NCI-H510A (cell line): ENCODE measurements at regions not wholly inside any gene's neighbourhood (a gene's known extent, or its start where the extent isn't known, plus 50 kb on each side); places are given as distances from the start of the nearest gene placed in this dataset.

ENCODE experiments used
- DNase-seq: peaks from one replicate; lab custom pipeline; 2025; lab: John Stamatoyannopoulos, UW

DNA sequence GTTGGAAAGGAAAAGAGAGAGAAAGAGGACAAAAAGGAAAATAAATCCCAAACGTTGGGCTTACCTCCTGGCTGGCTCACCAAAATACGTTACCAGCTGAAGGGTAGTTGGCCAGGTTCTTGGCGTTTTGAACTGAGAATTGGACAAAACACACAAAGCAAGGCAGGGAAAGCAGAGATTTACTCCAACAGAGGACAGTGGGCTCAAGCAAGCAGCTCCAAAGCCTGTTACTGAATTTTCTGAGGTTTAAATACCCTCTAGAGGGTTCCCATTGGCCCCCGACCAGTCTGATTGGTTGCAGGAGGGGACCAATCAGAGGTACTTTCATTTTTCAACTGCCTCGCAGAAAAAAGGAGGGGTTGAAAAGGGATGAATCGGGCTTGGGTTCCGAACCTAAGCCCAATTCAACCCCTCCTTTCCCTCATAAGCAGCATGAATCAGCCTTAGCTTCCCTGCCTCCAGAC, 55.6 kb upstream of the ALOX12 start:
- no peak for DNase-seq

DNA sequence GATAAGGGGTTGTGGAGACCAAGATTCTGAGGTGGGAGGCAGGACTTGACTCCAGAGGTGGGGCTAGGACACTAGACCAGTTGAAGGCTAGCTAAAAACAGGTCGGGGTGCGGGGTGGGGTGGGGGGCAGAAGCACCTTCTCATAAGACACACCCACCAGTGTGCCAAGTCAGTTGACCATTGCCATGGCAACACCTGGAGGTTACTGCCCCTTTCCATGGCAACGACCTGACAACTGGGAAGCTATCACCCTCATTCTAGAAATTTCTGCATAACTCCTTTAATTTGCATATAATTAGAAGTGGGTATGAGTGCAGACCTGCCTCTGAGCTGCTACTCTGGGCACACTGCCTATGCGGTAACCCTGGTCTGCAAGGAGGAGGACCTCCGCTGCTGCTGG, 53.9 kb upstream of the ALOX12 start:
- no peak for DNase-seq

DNA sequence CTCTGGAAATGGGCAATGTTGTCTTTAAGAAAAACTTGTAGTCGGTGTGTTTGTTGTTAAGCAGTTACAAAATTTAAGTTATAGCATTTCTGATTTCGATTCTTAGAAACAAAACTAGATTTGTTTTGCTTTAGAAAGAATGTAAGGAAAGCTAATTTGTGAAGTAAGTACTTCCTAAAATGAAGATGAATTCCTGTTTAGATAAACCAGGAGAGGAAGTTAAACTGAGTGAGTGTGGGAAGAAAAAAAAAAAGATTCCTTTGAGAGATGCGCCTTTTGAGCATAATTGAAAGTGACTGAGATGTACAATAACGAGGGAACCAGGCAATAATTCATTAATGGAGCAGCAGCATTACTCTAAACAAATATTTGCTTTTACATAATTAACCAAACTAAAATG, 52.4 kb upstream of the ALOX12 start:
- DNase-seq, result no peak
